Retinal pigment epithelial cell (primary cell): ENCODE measurements at regions not wholly inside any gene's neighbourhood (a gene's known extent, or its start where the extent isn't known, plus 50 kb on each side); places are given as distances from the start of the nearest gene placed in this dataset.

ENCODE experiments used
- DNase-seq: peaks from one replicate; pipeline ENCODE4 v3.0.0-alpha.2; 2010; ENCODE audit warnings: low read depth
- H3K4me3 ChIP-seq: 2 replicates; pipeline ENCODE4 v1.5.1; 2011; ENCODE audit warnings: mild to moderate bottlenecking, low read length, control low read depth, moderate library complexity
- CTCF ChIP-seq: conservative IDR thresholded peaks from 2 replicates; pipeline ENCODE4 v1.5.1; 2011; ENCODE audit warnings: low read depth, low read length, control low read depth, inconsistent platforms

- DNase-seq, result no peak
- H3K4me3 ChIP-seq, result no peak overlapping the region
- TF ChIP-seq CTCF, result no peak
Measured at GRCh38 chr1:214777364-214777763, 174.4 kb downstream of the CENPF start.

GRCh38 chr1:214791961-214792360 lies 189.0 kb downstream of the CENPF start:
- DNase-seq, result peak; percentile 39
- no peak overlapping the region for H3K4me3 ChIP-seq
- no peak for TF ChIP-seq CTCF

GRCh38 chr1:214792527-214793186 lies 189.7 kb downstream of the CENPF start:
- DNase-seq, result no peak
- no peak for TF ChIP-seq CTCF
- H3K4me3 ChIP-seq, result no peak overlapping the region

GRCh38 chr1:214793708-214794107 lies 190.7 kb downstream of the CENPF start:
- DNase-seq, result no peak
- no peak for TF ChIP-seq CTCF
- no peak overlapping the region for H3K4me3 ChIP-seq

GRCh38 chr1:214801191-214801590 lies 198.2 kb downstream of the CENPF start:
- no peak overlapping the region for H3K4me3 ChIP-seq
- no peak for TF ChIP-seq CTCF
- DNase-seq, result no peak

- DNase-seq, result no peak
- no peak overlapping the region for H3K4me3 ChIP-seq
- peak; percentile 35 for TF ChIP-seq CTCF
Measured at GRCh38 chr1:214808845-214809460, 206.0 kb downstream of the CENPF start.

- TF ChIP-seq CTCF, result peak; percentile 23
- H3K4me3 ChIP-seq, result no peak overlapping the region
- no peak for DNase-seq
Measured at GRCh38 chr1:214816603-214817002, 213.6 kb downstream of the CENPF start.
